ENCODE measurements at regions not wholly inside any gene's neighbourhood (a gene's known extent, or its start where the extent isn't known, plus 50 kb on each side); places are given as distances from the start of the nearest gene placed in this dataset.
A peak's percentile ranks its signal among the peaks of the same experiment; 100 is the strongest.

DNA sequence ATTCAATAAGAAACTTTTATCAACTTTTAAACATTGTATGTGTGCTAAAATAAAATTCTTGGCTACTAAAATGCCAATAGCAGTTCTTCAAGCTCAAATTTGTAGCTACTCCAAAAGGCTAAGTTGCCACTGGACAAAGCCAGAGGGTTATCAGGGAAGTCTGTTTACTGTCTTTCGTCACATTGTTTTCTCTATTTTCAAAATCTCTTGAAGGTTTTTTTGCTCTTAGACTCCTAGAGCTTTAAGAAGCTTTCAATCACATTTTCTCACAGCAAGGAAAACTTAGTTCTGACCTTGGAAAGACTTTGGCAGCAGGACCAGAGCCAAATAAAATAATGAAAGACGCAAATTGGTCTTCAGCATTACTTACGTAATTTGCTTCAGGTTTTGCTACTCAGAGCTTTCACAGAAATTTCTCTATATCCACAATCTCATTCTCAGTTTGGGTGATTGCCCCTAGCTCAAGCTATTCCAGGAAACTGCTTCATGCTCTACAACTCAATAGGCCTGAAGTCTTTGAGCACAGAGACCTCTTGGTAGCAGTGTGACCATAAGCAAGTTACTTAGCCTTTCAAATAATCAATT is 257.7 kb downstream of the GABRG2 start:
- no peak for DNase-seq

GRCh38 chr5:162334944-162335343 is 267.4 kb downstream of the GABRG2 start:
- no peak for DNase-seq

GRCh38 chr5:162360373-162360931 is 292.9 kb downstream of the GABRG2 start:
- DNase-seq, result no peak

DNA sequence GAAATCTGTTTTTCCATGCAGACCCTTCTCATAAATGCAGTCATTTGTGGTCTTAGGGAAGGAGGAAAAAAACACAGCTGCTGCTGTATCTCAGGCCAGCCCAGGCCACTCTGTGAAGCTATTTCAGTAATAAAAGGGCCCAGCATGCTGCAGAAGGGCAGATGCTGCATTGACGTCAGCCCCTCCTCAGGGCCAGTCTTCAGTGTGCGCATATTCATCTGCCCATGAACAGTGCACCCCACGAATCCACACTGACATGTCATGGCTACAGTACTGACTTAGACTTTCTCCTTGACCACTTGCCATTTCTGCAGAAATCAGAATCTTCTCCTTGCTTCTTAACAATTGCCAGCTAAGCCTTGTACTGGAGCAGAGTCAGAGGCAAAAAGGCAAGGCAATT is 304.7 kb downstream of the GABRG2 start:
- DNase-seq, result no peak

- DNase-seq, result no peak
Observed at GRCh38 chr5:162377895-162378294, 310.3 kb downstream of the GABRG2 start.

DNA sequence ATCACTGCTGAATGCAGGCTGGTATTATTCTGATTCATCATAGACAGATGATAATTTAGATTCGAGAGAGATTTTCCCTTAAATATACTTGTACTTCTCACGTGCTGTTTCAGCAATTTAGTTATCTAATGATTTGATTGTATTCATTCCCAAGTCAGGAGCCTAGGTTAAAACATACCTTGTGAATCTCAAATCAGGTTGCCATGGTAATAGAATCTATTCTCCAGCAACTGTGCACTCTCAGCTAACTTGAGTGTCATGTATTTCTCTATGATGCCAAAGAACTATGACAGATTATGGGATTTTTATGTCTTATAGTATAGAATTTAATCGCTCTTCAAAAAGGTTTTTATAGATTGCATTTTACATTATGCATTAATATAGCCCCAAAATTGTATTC is 315.3 kb downstream of the GABRG2 start:
- no peak for DNase-seq

DNA sequence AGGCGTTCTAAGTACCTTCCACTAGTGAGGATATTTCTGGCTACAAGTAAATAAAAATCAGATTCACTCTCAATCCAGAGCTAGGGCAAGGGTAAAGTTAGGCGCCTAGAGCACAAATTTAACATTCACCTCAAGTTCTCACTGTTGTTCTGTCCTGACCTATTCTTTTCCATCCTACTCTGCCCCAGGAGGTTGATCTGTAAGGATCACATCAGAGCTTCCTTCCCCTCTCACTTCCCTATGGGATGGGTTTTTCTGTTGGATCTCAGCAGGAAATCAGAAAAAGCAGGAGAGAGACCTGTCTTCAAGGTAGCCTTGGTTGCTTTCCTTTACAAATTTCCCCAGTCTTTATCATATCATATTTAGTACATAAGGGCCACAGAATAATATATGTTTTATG is 316.7 kb downstream of the GABRG2 start:
- no peak for DNase-seq

DNA sequence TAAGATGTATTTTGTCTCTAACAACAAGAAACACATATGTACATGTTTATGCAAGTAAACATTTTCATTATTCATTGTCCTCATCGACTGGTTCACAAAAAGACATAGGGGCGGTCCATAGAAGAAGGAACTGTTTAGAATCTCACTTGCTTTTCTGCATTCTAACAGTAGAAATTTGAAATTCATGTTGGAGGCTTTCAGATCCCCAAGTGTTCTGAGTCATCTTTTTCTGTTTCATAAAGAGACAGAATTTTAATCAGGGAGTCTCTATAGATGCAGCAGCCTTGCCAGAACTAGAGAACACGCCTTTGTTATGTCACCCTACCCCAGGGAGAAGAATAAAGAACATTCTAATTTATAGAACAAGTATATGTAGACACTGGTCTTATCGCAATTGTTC is 324.3 kb downstream of the GABRG2 start:
- no peak for DNase-seq

DNA sequence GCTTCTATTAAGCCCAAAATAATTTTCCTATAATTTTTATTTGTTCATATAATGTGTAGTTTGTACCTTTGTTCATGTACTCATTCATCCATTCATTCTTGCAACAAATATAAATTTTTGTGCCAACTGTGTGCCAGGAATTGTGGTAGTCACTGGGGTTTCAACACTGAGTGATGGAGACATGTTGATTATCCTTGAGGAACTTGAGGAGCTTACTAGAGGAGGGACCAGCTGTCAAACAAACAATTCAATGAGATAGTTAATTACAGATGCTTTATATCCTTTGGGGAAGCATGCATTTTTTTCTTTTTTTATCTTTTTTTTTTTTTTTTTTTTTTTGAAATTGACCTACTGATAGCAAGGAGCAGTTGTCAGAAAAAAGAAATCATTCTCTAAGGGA is 324.8 kb downstream of the GABRG2 start:
- DNase-seq, result no peak

DNA sequence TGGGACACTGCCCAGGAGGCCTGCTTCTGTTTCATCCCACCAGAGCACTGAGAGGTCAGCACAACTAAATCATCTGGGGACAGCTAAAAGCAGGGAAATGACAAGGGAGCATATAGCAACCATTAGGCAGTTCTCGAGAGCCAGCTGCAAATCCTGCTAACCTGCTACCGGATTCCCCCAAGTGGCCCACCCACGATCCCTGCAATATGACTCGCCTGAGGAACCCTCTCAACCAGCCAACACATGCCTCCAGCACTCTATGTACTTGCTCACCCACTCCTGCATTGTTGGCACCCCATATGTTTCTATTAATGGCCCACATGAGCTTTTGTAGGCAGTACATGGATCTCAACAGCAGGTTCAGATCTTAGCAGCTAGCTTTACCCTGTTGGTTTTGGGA is 326.0 kb downstream of the GABRG2 start:
- no peak for DNase-seq

DNA sequence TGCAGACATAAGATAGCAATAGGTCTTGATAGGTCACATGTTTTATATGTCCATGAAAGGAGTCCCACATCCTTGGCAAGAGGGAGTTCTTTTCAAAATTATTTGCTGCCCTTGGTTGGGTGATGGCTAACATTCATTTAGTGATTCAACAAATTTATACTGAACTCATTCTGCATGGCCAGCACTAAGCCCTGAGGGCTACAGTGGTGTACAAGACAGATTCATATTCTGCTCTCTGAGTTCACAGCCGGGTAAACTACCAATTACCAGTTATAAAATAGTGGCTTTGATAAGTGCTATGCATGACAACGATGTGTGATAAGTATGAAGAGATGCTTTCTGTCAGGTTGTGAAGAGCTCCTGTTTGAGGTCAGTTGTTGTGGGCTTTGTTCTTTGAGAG is 340.0 kb downstream of the GABRG2 start:
- DNase-seq, result no peak

DNA sequence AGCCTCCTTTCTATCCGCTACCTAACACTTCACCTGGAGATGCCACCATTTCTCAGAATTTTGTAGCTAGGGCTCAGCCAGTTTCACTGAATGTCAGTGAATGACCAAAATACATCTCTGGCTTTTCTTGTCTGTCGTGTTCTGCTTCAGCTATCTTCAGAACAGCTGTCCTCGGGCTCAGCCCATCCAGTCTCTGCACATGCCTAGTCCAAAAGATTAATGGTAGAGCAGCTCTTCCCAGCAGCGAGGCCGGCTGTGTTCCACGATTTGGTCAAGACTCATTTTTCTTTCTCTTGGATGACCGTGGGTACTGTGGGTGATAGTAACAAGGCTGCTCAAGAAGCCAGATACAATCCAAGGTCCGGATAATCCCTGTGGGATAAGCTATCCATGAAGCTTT is 342.8 kb downstream of the GABRG2 start:
- no peak for DNase-seq

DNA sequence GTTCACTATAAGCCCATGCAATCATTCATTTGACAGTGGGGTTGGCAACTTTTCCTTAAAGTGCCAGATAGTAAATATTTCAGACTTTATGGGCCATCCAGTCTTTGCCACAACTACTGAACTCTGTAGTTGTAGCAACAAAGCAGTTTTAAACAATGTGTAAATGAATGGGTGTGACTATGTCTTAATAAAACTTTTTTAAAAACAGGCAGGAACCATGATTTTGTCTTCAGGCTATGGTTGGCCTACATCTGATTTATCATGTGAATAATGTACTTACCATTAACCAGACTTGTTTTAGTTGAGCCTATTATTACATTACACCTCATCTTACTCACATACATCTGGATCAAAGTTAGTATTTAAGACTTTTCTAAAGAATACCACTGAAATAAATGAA is 361.6 kb downstream of the GABRG2 start:
- DNase-seq, result no peak

GRCh38 chr5:162434281-162434680 is 366.7 kb downstream of the GABRG2 start:
- no peak for DNase-seq

- DNase-seq, result peak; percentile 15
Observed at GRCh38 chr5:162436055-162436454, 368.5 kb downstream of the GABRG2 start.

DNA sequence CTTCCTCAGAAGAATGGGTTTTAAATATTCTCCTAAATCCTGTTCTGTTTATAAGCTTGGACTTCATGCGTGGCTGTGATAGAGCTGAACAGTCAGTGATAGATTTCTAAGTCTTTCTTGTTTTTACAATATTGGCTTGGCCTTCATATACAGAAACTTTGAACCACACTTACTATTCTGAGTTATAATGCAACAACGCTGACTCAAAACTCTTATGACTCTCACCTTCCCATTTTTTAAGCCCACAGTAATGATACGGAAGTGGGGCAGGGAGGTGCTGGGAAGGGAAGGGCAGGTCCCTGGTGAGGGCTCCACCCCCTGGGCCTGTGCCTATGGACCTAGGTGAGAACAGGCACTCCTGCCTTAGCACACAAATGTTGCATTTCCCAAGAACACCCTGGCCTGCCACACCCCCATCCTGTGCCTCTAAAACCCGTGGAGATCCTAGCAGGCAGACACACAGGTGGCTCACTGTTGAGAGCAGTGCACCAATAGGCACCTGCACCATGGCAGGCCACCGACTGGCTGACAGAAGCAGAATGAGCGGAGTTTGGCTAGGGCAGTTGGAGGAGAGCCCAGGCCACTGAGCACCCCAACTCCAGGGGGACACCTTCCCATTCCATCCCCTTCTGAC is 376.7 kb downstream of the GABRG2 start:
- no peak for DNase-seq

DNA sequence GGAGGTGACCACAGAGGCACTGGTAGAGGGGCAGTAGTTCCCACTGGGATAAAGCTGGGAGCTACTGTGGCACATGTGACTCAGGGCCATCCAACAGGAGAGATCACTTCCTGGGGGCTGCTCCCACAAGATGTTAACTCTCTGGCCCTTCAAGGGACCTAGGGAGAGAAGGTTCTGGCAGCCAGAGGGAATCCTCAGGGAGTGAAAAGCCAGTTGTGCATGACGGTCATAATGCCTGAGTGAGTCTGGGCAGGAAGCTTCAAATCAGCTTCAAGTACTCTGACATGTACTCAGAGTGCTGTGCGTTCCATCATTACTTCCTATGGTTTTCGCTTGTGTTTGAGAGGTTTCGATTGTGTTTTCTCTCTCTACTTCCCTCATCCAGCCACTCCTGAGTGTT is 388.5 kb downstream of the GABRG2 start:
- DNase-seq, result no peak

- DNase-seq, result no peak
Observed at GRCh38 chr5:162466011-162466410, 398.4 kb downstream of the GABRG2 start.

DNA sequence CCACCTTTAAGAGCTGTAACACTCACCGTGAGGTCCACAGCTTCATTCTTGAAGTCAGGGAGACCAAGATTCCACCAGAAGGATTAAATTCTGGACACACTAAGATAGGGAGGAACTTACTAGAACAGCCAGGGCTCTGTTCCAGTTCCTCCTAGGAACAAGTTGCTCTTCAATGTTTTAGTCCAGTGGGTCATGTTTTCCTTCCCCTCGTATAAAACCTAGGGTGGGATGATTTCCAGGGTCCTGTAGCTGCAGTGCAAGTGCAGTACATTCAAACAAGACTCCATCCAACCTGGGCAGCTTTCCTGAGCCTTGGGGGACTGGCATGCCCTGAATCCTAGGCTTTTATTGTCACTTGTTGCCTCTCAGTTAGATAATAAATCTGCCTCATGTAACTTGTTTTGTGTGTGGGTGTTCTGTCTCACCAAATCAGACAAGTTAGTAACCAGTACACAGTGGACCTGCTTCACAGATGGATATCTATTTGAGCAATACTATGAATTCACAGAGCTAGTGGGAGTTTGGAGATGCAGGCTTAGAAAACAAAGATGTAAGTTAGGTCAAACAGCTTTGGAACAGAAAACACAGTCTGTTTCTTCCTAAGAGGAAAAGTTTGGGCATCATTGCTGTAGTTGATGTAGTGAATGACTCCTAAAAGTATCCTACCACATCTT is 405.6 kb downstream of the GABRG2 start:
- no peak for DNase-seq

DNA sequence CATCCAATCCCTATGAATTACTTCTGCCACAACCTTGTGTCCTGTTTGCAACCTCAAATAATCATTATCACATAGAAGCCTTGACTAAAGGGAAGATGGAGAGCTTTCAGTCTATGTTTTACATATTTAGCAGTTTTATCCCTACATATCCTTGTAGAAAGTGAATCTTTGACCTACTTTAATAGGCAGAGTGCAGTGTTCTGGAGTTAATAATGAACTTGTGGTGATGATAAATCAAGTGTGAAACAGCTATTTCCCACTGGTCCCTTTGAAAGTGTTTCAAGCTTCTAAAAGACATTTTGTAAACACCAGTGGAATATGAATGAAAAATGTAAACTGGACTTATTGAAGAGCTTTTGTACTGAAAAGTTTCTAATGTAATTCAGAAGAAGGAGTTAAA is 406.7 kb downstream of the GABRG2 start:
- DNase-seq, result no peak

DNA sequence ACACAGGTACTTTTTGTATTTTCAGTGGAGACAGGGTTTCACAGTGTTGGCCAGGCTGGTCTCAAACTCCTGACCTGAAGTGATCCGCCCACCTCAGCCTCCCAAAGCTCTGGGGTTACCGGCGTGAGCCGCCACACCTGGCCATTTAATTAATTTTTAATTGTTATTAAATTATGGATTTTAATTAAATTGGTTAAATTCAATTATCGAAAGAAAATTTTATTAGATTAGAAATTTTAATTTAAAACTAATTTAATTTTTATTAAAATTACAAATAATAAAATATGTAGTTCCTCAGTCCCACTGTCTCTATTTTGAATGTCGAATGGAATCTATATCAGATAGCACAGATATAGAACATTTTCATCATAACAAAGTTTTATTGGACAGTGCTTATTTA is 416.5 kb downstream of the GABRG2 start:
- DNase-seq, result no peak

DNA sequence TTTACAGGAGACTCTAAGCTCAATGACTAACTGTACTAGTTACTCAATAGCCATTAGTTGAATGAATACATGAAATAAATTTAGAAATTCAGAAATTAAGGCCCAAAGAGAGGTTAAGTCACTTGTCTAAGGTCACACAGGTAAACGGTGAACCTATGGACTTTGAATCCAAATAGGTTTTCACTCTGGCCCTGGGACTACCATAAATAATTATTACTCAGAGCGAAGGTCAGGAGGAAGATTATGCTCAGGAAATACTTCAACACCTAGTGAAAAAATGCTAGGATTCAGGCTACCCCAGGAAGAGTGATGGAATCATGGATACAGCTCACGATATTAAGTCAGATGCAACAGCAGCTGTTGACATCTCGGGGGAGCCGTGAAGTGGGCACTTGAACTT is 417.4 kb downstream of the GABRG2 start:
- DNase-seq, result no peak

DNA sequence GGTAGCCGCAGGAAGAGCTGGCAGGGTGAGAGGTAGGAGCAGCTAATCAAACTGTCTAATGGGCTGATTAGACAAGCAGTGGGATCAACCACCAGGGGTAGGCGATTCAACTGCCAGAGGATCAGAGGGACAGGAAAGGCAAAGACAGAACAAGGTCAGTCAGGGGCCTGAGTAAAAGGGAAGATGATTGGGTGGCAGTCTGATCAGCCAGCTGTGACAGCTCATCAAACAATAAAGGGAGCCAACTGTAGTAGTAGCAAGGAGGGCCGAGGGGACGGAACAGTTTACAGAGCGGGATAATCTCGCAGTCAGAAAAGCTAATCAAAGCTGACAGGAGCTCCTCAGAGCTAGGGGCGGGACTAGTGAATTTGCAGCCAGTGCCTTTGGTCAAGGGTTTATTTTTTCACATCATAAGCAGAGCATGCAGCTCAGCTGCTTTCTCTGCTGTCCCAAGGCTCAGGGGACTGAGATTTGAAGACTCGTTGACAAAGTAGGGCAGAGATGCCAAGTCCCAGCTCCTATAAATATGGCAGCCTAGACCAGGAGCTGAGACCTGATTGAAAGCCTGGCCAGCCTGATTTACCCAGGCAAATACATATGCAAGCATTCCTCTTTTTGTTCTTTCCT is 418.2 kb downstream of the GABRG2 start:
- DNase-seq, result no peak
